ENCODE measurements at regions not wholly inside any gene's neighbourhood (a gene's known extent, or its start where the extent isn't known, plus 50 kb on each side); places are given as distances from the start of the nearest gene placed in this dataset.
A peak's percentile ranks its signal among the peaks of the same experiment; 100 is the strongest.
"Not testable (repeated sequence)": the region's sequence is repeated elsewhere in the genome, so short reads cannot be mapped to it uniquely, and the experiment has no call there.

GRCh38 chr14:19096467-19096866 lies 129.2 kb downstream of the POTEM start:
- H3K27ac ChIP-seq; H3K36me3 ChIP-seq; H3K4me3 ChIP-seq; DNase-seq (ENCODE audit: low spot score); intact Hi-C loops (cut with DNase I); H3K4me1 ChIP-seq (replicated peaks); H3K9me3 ChIP-seq; H3K27me3 ChIP-seq (replicated peaks; ENCODE audit: insufficient read depth): not testable (repeated sequence)
- 48% methylated on average over 1 of the region's 1 CpG for WGBS

- H3K27me3 ChIP-seq (replicated peaks; ENCODE audit: insufficient read depth); intact Hi-C loops (cut with DNase I): not testable (repeated sequence)
Measured at GRCh38 chr14:19096876-19097275, 129.6 kb downstream of the POTEM start.

GRCh38 chr14:19097306-19097705 lies 130.1 kb downstream of the POTEM start:
- H3K4me1 ChIP-seq (replicated peaks); H3K36me3 ChIP-seq; H3K27ac ChIP-seq; H3K27me3 ChIP-seq (replicated peaks; ENCODE audit: insufficient read depth); H3K4me3 ChIP-seq; intact Hi-C loops (cut with DNase I); H3K9me3 ChIP-seq: not testable (repeated sequence)
- DNase-seq (ENCODE audit: low spot score) = peak; percentile 5
- WGBS = 78% methylated on average over 28 of the region's 28 CpGs

More at GRCh38 chr14:19096876-19097275, 129.6 kb downstream of the POTEM start:
- 90% methylated on average over 8 of the region's 8 CpGs for WGBS
- H3K4me1 ChIP-seq (replicated peaks); H3K36me3 ChIP-seq; DNase-seq (ENCODE audit: low spot score); H3K9me3 ChIP-seq; H3K27ac ChIP-seq; H3K4me3 ChIP-seq: not testable (repeated sequence)

GRCh38 chr14:19097750-19098149 lies 130.5 kb downstream of the POTEM start:
- H3K27ac ChIP-seq; H3K4me3 ChIP-seq; H3K27me3 ChIP-seq (replicated peaks; ENCODE audit: insufficient read depth); intact Hi-C loops (cut with DNase I); DNase-seq (ENCODE audit: low spot score); H3K36me3 ChIP-seq; H3K4me1 ChIP-seq (replicated peaks); H3K9me3 ChIP-seq: not testable (repeated sequence)
- WGBS = 72% methylated on average over 49 of the region's 49 CpGs

- H3K9me3 ChIP-seq; H3K27me3 ChIP-seq (replicated peaks; ENCODE audit: insufficient read depth); H3K4me3 ChIP-seq; DNase-seq (ENCODE audit: low spot score); H3K4me1 ChIP-seq (replicated peaks); intact Hi-C loops (cut with DNase I); H3K36me3 ChIP-seq; H3K27ac ChIP-seq: not testable (repeated sequence)
- 58% methylated on average over 24 of the region's 41 CpGs for WGBS
Measured at GRCh38 chr14:19098230-19098629, 131.0 kb downstream of the POTEM start.

GRCh38 chr14:19098732-19099131 lies 131.5 kb downstream of the POTEM start:
- intact Hi-C loops (cut with DNase I); H3K4me1 ChIP-seq (replicated peaks); H3K36me3 ChIP-seq; H3K9me3 ChIP-seq; H3K4me3 ChIP-seq; H3K27me3 ChIP-seq (replicated peaks; ENCODE audit: insufficient read depth); H3K27ac ChIP-seq: not testable (repeated sequence)
- 56% methylated on average over 34 of the region's 34 CpGs for WGBS
- peak; percentile 4 for DNase-seq (ENCODE audit: low spot score)

GRCh38 chr14:19099336-19099735 lies 132.1 kb downstream of the POTEM start:
- H3K27me3 ChIP-seq (replicated peaks; ENCODE audit: insufficient read depth); H3K36me3 ChIP-seq; DNase-seq (ENCODE audit: low spot score); intact Hi-C loops (cut with DNase I); H3K4me1 ChIP-seq (replicated peaks); H3K9me3 ChIP-seq; H3K27ac ChIP-seq; H3K4me3 ChIP-seq: not testable (repeated sequence)
- 25% methylated on average over 4 of the region's 29 CpGs for WGBS

- H3K36me3 ChIP-seq; H3K27me3 ChIP-seq (replicated peaks; ENCODE audit: insufficient read depth); DNase-seq (ENCODE audit: low spot score); intact Hi-C loops (cut with DNase I); H3K9me3 ChIP-seq; H3K4me1 ChIP-seq (replicated peaks); H3K27ac ChIP-seq; H3K4me3 ChIP-seq: not testable (repeated sequence)
- WGBS = 85% methylated on average over 7 of the region's 15 CpGs
Measured at GRCh38 chr14:19099939-19100338, 132.7 kb downstream of the POTEM start.

- H3K36me3 ChIP-seq; H3K4me3 ChIP-seq; H3K4me1 ChIP-seq (replicated peaks); H3K27ac ChIP-seq; intact Hi-C loops (cut with DNase I); DNase-seq (ENCODE audit: low spot score); H3K27me3 ChIP-seq (replicated peaks; ENCODE audit: insufficient read depth); H3K9me3 ChIP-seq: not testable (repeated sequence)
- WGBS = 51% methylated on average over 5 of the region's 5 CpGs
Measured at GRCh38 chr14:19105551-19105950, 138.3 kb downstream of the POTEM start.

GRCh38 chr14:19109887-19110286 lies 142.7 kb downstream of the POTEM start:
- H3K27me3 ChIP-seq (replicated peaks; ENCODE audit: insufficient read depth); H3K9me3 ChIP-seq; DNase-seq (ENCODE audit: low spot score); intact Hi-C loops (cut with DNase I); H3K4me1 ChIP-seq (replicated peaks); H3K4me3 ChIP-seq; H3K27ac ChIP-seq; H3K36me3 ChIP-seq: not testable (repeated sequence)
- WGBS = 79% methylated on average over 2 of the region's 2 CpGs

- DNase-seq (ENCODE audit: low spot score); H3K9me3 ChIP-seq; H3K27me3 ChIP-seq (replicated peaks; ENCODE audit: insufficient read depth); H3K36me3 ChIP-seq; intact Hi-C loops (cut with DNase I); H3K4me3 ChIP-seq; H3K4me1 ChIP-seq (replicated peaks); H3K27ac ChIP-seq: not testable (repeated sequence)
- 43% methylated on average over 1 of the region's 6 CpGs for WGBS
Measured at GRCh38 chr14:19120383-19120782, 153.1 kb downstream of the POTEM start.

- 94% methylated on average over 5 of the region's 5 CpGs for WGBS
- intact Hi-C loops (cut with DNase I); H3K27me3 ChIP-seq (replicated peaks; ENCODE audit: insufficient read depth); H3K27ac ChIP-seq; H3K4me3 ChIP-seq; H3K4me1 ChIP-seq (replicated peaks); H3K9me3 ChIP-seq; H3K36me3 ChIP-seq: not testable (repeated sequence)
- DNase-seq (ENCODE audit: low spot score) = peak; percentile 4
Measured at GRCh38 chr14:19126269-19127051, 159.2 kb downstream of the POTEM start.

All from prostate gland (tissue), 2 donors.